GM21526 (cell line): ENCODE measurements at regions not wholly inside any gene's neighbourhood (a gene's known extent, or its start where the extent isn't known, plus 50 kb on each side); places are given as distances from the start of the nearest gene placed in this dataset.
"Not testable (repeated sequence)": the region's sequence is repeated elsewhere in the genome, so short reads cannot be mapped to it uniquely, and the experiment has no call there.

ENCODE experiments used
- ATAC-seq: cut with Tn5 transposase; IDR thresholded peaks from one replicate; pipeline ENCODE4 v1.9.1; 2021; ENCODE audit warnings: moderate library complexity; ENCODE audit not compliant: unreplicated experiment, low FRiP score

- ATAC-seq: no peak
Measured at GRCh38 chr2:220767591-220768255, 804.4 kb downstream of the EPHA4 start.

- ATAC-seq: no peak
Measured at GRCh38 chr2:220775856-220776488, 796.1 kb downstream of the EPHA4 start.

DNA sequence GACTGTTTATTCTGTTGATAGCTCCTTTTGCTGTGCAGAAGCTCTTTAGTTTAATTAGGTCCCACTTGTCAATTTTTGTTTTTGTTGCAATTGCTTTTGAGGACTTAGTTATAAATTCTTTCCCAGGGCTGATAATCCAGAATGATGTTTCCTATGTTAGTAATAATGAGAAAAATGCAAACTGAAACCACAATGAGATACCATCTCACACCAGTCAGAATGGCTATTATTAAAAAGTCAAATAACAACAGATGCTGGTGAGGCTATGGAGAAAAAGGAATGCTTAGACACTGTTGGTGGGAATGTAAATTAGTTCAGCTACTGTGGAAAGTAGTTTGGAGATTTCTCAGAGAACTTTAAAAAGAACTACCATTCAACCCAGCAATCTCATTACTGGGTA, 793.0 kb downstream of the EPHA4 start:
- not testable (repeated sequence) for ATAC-seq

- ATAC-seq: no peak
Measured at GRCh38 chr2:220779511-220779910, 792.6 kb downstream of the EPHA4 start.

DNA sequence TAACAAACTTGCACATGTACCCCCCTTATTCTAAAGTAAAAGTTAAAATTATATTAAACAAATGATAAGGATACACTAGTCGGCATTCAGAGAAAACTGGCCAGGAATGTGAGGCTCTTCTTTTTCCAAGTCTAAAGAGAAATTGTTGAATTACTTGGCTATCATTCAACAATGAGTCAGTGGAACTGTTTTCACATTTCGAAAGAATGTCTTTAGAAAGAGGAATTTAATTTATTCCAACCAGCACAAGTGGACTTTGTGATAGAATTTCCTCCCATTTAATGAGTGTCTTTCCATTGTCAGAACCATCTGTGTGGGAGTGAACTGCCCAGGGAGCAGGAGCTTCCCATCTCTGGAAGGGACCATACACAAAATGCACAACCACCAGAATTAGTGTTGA, 792.2 kb downstream of the EPHA4 start:
- ATAC-seq: no peak

GRCh38 chr2:220781622-220782241, 790.4 kb downstream of the EPHA4 start:
- ATAC-seq: no peak

GRCh38 chr2:220782609-220783113, 789.4 kb downstream of the EPHA4 start:
- ATAC-seq: no peak

DNA sequence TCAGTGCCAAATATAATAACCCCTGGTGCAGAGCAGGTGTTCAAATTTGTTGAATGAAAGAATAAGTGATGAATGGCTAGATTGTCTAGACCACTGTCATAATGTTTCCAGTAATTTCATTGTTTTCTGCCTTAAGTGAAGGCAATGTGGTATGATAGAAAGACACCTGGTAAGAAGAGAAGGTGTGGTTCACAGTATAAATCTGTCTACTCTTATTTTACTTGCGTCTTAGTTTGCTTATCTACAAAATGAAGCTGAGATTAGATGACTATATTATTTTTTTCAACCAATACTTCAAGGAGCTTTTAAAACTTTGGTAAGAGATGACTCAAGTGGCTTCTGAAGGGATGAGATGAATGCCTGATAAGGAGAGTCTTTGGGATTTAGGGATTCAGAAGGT, 788.4 kb downstream of the EPHA4 start:
- ATAC-seq: no peak

- ATAC-seq: no peak
Measured at GRCh38 chr2:220785178-220785577, 786.9 kb downstream of the EPHA4 start.

DNA sequence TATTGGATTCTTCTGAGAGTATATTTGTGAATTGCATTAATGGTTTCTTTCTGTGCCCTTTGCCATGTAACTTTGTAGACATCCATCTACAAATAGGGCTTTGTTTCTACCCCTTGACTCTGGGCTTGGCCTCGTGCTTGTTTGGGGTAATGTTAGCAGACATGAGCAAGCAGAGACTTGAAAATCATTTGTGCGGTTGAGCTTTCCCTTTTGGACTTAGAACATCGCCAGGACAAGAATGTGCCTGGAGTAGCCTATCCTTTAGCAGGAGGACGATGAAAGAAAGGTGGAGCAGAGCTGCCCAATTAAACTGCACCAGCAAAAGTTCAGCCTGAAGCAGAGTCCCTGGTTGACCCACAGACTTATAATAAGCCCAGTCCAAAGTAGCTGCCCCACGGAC, 785.9 kb downstream of the EPHA4 start:
- ATAC-seq: no peak

DNA sequence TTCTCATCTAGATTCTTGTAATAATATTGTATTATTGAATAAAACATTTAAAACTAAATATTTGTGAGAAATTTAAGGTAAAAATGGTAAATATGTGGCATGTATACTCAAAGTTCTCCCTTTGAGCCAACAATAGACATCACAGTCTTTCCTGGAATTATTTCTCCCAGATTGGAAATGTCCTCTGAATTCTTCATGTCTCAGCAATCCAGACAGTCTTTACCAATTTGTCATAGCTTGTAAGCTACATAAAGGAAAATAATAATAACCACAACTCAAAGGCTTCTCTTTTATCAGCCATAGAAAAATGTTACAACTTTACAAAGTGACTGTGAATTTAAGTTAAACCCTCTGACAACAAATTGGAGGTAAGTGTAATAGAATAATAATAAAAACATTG, 784.9 kb downstream of the EPHA4 start:
- no peak for ATAC-seq

- no peak for ATAC-seq
Measured at GRCh38 chr2:220789961-220790360, 782.1 kb downstream of the EPHA4 start.

GRCh38 chr2:220795705-220796104, 776.4 kb downstream of the EPHA4 start:
- no peak for ATAC-seq

DNA sequence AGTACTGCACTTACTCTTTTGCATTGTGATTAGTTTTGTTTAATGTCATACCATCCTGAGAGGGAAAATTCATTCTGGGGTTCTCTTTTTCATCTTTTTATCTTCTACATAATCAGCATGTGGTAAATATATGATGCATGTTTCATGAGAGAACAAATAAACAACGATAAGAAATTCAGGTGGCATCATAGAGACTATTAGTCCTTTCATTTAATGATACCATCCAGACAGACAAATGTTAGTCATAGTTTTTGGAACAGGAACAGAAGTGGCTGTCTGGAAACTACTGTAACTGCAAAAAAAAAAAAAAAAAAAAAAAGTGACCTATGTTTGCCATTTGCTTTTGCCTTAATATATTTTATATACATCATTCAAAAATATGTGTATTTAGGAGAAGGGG, 761.0 kb downstream of the EPHA4 start:
- ATAC-seq: no peak

- no peak for ATAC-seq
Measured at GRCh38 chr2:220811952-220812570, 760.0 kb downstream of the EPHA4 start.

DNA sequence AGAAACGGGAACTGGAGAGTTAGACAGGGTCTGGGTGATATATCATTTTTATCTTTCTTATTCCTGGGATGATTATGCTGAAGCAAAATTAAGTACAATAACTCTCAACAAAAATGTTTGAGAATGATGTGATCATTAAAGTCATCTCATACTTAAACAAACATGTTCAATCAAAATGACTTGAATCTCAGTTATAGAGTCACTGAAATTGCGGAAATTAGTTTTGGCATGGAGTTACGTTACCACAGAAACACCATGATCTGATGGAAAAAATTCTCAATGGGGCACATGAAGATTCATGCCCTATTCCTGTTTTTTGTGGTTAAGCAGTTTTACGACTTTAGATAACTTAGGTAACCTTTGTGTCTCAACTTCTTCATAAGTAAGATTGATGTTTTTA, 757.7 kb downstream of the EPHA4 start:
- no peak for ATAC-seq

DNA sequence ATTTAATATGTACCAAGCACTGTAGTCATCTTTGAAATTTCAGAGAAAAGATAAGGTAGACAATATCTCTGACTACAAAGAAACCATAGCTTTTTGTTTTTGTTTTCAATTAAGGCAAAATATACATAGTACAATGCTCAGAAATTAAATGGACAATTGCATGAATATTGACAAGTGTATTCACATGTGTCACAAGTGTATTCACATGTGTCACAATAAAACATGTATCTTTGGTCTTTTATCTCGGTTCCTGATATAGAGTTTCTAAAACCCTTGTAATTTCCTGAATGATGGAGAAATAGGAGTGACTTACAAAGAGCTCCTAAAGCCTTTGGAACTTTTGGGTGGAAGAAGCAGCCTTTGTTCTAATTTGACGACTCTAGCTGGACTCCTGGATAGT, 756.4 kb downstream of the EPHA4 start:
- ATAC-seq: no peak

- no peak for ATAC-seq
Measured at GRCh38 chr2:220821683-220822082, 750.4 kb downstream of the EPHA4 start.

- ATAC-seq: not testable (repeated sequence)
Measured at GRCh38 chr2:220823590-220823989, 748.5 kb downstream of the EPHA4 start.

GRCh38 chr2:220833446-220833845, 738.7 kb downstream of the EPHA4 start:
- no peak for ATAC-seq

- ATAC-seq: no peak
Measured at GRCh38 chr2:220835583-220835982, 736.5 kb downstream of the EPHA4 start.
